Astrocyte (in vitro differentiated cells and primary cell): ENCODE measurements at regions not wholly inside any gene's neighbourhood (a gene's known extent, or its start where the extent isn't known, plus 50 kb on each side); places are given as distances from the start of the nearest gene placed in this dataset.

Experiments
- DNase-seq: peaks from one replicate; pipeline ENCODE4 v3.0.0-alpha.2; 2010; ENCODE audit warnings: low read depth
- FAIRE-seq: peaks from 2 replicates; lab custom pipeline; 2011; peaks lifted over from hg19 to GRCh38; lab: Jason Lieb, UNC
- H2AFZ ChIP-seq: 2 replicates; pipeline ENCODE4 v1.6.0; 2012; ENCODE audit warnings: low read depth, low read length, inconsistent platforms
- H3K27ac ChIP-seq: 2 replicates; pipeline ENCODE4 v1.5.1; 2011; ENCODE audit warnings: low read depth, low read length, inconsistent platforms
- H3K27me3 ChIP-seq: 2 replicates; pipeline ENCODE4 v1.6.0; 2011; ENCODE audit warnings: low read length, inconsistent platforms; ENCODE audit not compliant: insufficient read depth
- H3K36me3 ChIP-seq: 2 replicates; pipeline ENCODE4 v1.5.1; 2011; ENCODE audit warnings: low read length, inconsistent platforms; ENCODE audit not compliant: insufficient read depth
- H3K4me1 ChIP-seq: 2 replicates; pipeline ENCODE4 v1.5.1; 2011; ENCODE audit warnings: low read length, inconsistent platforms; ENCODE audit not compliant: insufficient read depth
- H3K4me2 ChIP-seq: 2 replicates; pipeline ENCODE4 v1.6.0; 2012; ENCODE audit warnings: low read length, inconsistent platforms
- H3K4me3 ChIP-seq: 2 replicates; pipeline ENCODE4 v1.5.1; 2011; ENCODE audit warnings: low read depth, mild to moderate bottlenecking, low read length, inconsistent platforms; ENCODE audit not compliant: insufficient read depth
- H3K79me2 ChIP-seq: 2 replicates; pipeline ENCODE4 v1.6.0; 2012; ENCODE audit warnings: mild to moderate bottlenecking, low read length, inconsistent platforms; ENCODE audit not compliant: insufficient read depth
- H3K9ac ChIP-seq: 2 replicates; pipeline ENCODE4 v1.6.0; 2012; ENCODE audit warnings: mild to moderate bottlenecking, low read length, inconsistent platforms
- H3K9me3 ChIP-seq: 2 replicates; pipeline ENCODE4 v1.5.1; 2012; ENCODE audit warnings: low read depth, mild to moderate bottlenecking, low read length, inconsistent platforms; ENCODE audit not compliant: insufficient read depth
- H4K20me1 ChIP-seq: 2 replicates; pipeline ENCODE4 v1.6.0; 2012; ENCODE audit warnings: low read length, inconsistent platforms; ENCODE audit not compliant: insufficient read depth
- H3K27ac Mint-ChIP-seq: one replicate; pipeline ENCODE4 v1.8.0; 2021; ENCODE audit warnings: mild to moderate bottlenecking, mixed read lengths; ENCODE audit not compliant: unreplicated experiment
- H3K27me3 Mint-ChIP-seq: one replicate; pipeline ENCODE4 v1.8.0; 2021; ENCODE audit warnings: low read depth, mixed read lengths; ENCODE audit not compliant: unreplicated experiment
- H3K36me3 Mint-ChIP-seq: one replicate; pipeline ENCODE4 v1.8.0; 2021; ENCODE audit warnings: low read depth, mixed read lengths; ENCODE audit not compliant: unreplicated experiment
- H3K4me1 Mint-ChIP-seq: one replicate; pipeline ENCODE4 v1.8.0; 2021; ENCODE audit warnings: low read depth, mixed read lengths; ENCODE audit not compliant: unreplicated experiment
- H3K4me3 Mint-ChIP-seq: one replicate; pipeline ENCODE4 v1.8.0; 2021; ENCODE audit warnings: mild to moderate bottlenecking, moderate library complexity, mixed read lengths; ENCODE audit not compliant: unreplicated experiment
- H3K9me3 Mint-ChIP-seq: one replicate; pipeline ENCODE4 v1.8.0; 2021; ENCODE audit warnings: mild to moderate bottlenecking, mixed read lengths; ENCODE audit not compliant: unreplicated experiment
- EZH2 ChIP-seq: IDR thresholded peaks from 2 replicates; pipeline ENCODE4 v1.6.1; 2012; ENCODE audit warnings: mild to moderate bottlenecking, low read length, inconsistent platforms; ENCODE audit not compliant: insufficient read depth
- TF ChIP-seq, protein P1 (sequence below): IDR thresholded peaks from 2 replicates; pipeline ENCODE4 v1.5.1; 2011; ENCODE audit warnings: low read depth, mild to moderate bottlenecking, inconsistent platforms, low read length, moderate library complexity; ENCODE audit not compliant: insufficient read depth

DNA sequence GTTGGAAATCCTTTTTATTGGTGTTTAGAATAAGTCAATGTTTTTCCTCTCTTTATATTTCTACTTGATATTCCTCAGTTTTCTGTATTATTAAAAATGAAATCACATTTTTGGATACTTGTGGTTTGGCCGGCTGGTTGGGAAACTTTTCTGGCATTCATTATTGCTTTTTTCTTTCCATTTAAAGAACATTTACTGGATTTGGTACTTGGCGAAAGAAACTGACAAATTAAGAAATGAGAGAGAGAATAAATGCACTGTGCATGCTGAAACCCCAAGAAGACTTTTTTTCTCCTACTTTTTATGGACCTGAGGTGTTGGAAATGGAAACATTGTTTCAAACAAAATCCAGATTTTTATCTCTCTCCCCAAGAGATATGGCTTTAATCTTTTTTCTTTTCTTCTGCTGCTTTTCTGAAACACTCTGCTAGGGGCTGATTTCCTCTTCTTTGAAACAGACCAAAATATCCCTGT, 128.4 kb downstream of the SNX18 start:
- no peak overlapping the region for H3K4me3 ChIP-seq
- no peaks in the 10 kb centered on the region for H3K79me2 ChIP-seq
- H2AFZ ChIP-seq, result no peak overlapping the region
- H3K27me3 ChIP-seq, result no peaks in the 10 kb centered on the region
- Mint-ChIP-seq H3K4me3 (no peak overlapping the region), H3K27me3 (no peaks in the 10 kb centered on the region), H3K36me3 (no peaks in the 10 kb centered on the region), H3K4me1 (peaks cover 24% of the 10 kb centered on the region), H3K27ac (no peak overlapping the region), H3K9me3 (peaks cover 2% of the 10 kb centered on the region)
- H3K36me3 ChIP-seq, result no peaks in the 10 kb centered on the region
- no peaks in the 10 kb centered on the region for H4K20me1 ChIP-seq
- peak overlapping the region; percentile 42 for H3K27ac ChIP-seq
- TF ChIP-seq EZH2, result no peak
- TF ChIP-seq, protein P1, sequence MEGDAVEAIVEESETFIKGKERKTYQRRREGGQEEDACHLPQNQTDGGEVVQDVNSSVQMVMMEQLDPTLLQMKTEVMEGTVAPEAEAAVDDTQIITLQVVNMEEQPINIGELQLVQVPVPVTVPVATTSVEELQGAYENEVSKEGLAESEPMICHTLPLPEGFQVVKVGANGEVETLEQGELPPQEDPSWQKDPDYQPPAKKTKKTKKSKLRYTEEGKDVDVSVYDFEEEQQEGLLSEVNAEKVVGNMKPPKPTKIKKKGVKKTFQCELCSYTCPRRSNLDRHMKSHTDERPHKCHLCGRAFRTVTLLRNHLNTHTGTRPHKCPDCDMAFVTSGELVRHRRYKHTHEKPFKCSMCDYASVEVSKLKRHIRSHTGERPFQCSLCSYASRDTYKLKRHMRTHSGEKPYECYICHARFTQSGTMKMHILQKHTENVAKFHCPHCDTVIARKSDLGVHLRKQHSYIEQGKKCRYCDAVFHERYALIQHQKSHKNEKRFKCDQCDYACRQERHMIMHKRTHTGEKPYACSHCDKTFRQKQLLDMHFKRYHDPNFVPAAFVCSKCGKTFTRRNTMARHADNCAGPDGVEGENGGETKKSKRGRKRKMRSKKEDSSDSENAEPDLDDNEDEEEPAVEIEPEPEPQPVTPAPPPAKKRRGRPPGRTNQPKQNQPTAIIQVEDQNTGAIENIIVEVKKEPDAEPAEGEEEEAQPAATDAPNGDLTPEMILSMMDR, result no peak
- no peak for DNase-seq
- H3K4me2 ChIP-seq, result peak overlapping the region; percentile 75
- no peaks in the 10 kb centered on the region for H3K9me3 ChIP-seq
- H3K4me1 ChIP-seq, result peaks cover 30% of the 10 kb centered on the region
- H3K9ac ChIP-seq, result peak overlapping the region; percentile 29
- no peak for FAIRE-seq

DNA sequence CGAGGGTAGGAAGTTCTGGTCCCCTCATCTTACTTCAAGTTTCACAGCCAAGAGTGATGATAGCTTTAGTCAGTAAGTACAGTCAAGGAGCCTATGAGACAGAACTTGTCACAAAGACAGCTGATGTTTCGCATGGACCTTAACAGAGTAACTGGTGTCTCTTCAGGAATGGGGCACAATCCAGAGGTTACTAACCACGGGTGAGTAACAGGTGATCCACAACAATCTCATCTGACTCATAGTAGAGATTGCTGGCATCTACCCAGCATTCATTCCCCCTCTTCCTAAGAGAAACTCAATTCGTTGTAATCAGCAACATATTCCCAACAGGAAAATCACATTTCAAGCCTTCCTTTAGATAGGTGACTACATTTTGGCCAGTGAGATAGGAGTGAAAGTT, 126.7 kb downstream of the SNX18 start:
- no peak overlapping the region for H3K27ac Mint-ChIP-seq
- DNase-seq, result peak; percentile 91
- H3K36me3 ChIP-seq, result no peaks in the 10 kb centered on the region
- FAIRE-seq, result peak; percentile 95
- H4K20me1 ChIP-seq, result no peaks in the 10 kb centered on the region
- no peaks in the 10 kb centered on the region for H3K36me3 Mint-ChIP-seq
- H3K4me1 Mint-ChIP-seq, result peaks cover 24% of the 10 kb centered on the region
- no peak overlapping the region for H3K4me3 ChIP-seq
- no peak overlapping the region for H3K4me3 Mint-ChIP-seq
- H3K27me3 ChIP-seq, result no peaks in the 10 kb centered on the region
- peak overlapping the region; percentile 54 for H3K4me2 ChIP-seq
- H3K9me3 Mint-ChIP-seq, result peaks cover 2% of the 10 kb centered on the region
- TF ChIP-seq, protein P1, result no peak
- TF ChIP-seq EZH2, result no peak
- peaks cover 30% of the 10 kb centered on the region for H3K4me1 ChIP-seq
- no peaks in the 10 kb centered on the region for H3K79me2 ChIP-seq
- H3K9ac ChIP-seq, result no peak overlapping the region
- H3K27ac ChIP-seq, result peak overlapping the region; percentile 38
- H3K9me3 ChIP-seq, result no peaks in the 10 kb centered on the region
- H2AFZ ChIP-seq, result no peak overlapping the region
- H3K27me3 Mint-ChIP-seq, result no peaks in the 10 kb centered on the region

DNA sequence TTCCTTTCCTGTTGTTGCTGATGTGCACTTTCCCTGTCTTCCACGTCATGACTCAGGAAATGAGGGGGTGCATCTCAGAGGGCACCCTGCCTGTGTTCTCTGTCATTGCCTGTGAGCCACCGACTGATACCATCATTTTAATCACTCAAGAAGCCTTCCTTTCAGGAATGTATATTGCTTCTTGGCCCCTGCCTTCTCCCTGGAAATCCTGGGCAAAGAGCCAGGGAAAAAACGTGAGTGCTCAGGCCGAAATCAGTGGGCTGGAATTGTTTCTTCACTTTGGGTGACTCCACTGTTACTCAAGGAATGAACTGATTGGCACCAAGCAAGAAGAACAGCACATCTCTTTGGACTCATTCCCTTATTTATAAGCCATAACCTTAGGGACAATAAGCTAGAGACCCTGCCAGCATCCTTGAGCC, 126.1 kb downstream of the SNX18 start:
- H2AFZ ChIP-seq, result no peak overlapping the region
- TF ChIP-seq, protein P1, result no peak
- TF ChIP-seq EZH2, result no peak
- DNase-seq, result peak; percentile 84
- peak; percentile 81 for FAIRE-seq
- Mint-ChIP-seq H3K36me3 (no peaks in the 10 kb centered on the region), H3K27ac (peak overlapping the region; percentile 64), H3K27me3 (no peaks in the 10 kb centered on the region), H3K4me1 (peaks cover 24% of the 10 kb centered on the region), H3K9me3 (peaks cover 2% of the 10 kb centered on the region), H3K4me3 (no peak overlapping the region)
- no peak overlapping the region for H3K9ac ChIP-seq
- H3K27me3 ChIP-seq, result no peaks in the 10 kb centered on the region
- H3K4me3 ChIP-seq, result no peak overlapping the region
- peak overlapping the region; percentile 54 for H3K4me2 ChIP-seq
- no peaks in the 10 kb centered on the region for H4K20me1 ChIP-seq
- H3K27ac ChIP-seq, result peak overlapping the region; percentile 38
- peaks cover 30% of the 10 kb centered on the region for H3K4me1 ChIP-seq
- H3K79me2 ChIP-seq, result no peaks in the 10 kb centered on the region
- no peaks in the 10 kb centered on the region for H3K36me3 ChIP-seq
- H3K9me3 ChIP-seq, result no peaks in the 10 kb centered on the region
